GM12875 (cell line): ENCODE measurements at regions not wholly inside any gene's neighbourhood (a gene's known extent, or its start where the extent isn't known, plus 50 kb on each side); places are given as distances from the start of the nearest gene placed in this dataset.

Experiments
- H3K4me3 ChIP-seq: one replicate; pipeline ENCODE4 v1.5.1; 2011; ENCODE audit warnings: low read depth, low read length, control low read depth
- CTCF ChIP-seq: IDR thresholded peaks from 2 replicates; pipeline ENCODE4 v1.5.1; 2011; ENCODE audit warnings: low read depth, mild to moderate bottlenecking, control low read depth, inconsistent platforms, low read length, moderate library complexity, borderline replicate concordance; ENCODE audit not compliant: insufficient read depth

GRCh38 chr11:121895919-121896318 is 220.1 kb downstream of the BLID start:
- H3K4me3 ChIP-seq, result no peak overlapping the region
- TF ChIP-seq CTCF, result no peak

GRCh38 chr11:121894581-121894980 is 221.4 kb downstream of the BLID start:
- TF ChIP-seq CTCF, result no peak
- H3K4me3 ChIP-seq, result no peak overlapping the region

GRCh38 chr11:121892863-121893262 is 223.2 kb downstream of the BLID start:
- no peak for TF ChIP-seq CTCF
- no peak overlapping the region for H3K4me3 ChIP-seq

- H3K4me3 ChIP-seq, result no peak overlapping the region
- TF ChIP-seq CTCF, result no peak
These were observed 223.8 kb downstream of the BLID start for GRCh38 chr11:121892131-121892681.

GRCh38 chr11:121890946-121891515 is 225.0 kb downstream of the BLID start:
- no peak for TF ChIP-seq CTCF
- no peak overlapping the region for H3K4me3 ChIP-seq

GRCh38 chr11:121890377-121890776 is 225.6 kb downstream of the BLID start:
- TF ChIP-seq CTCF, result no peak

GRCh38 chr11:121889931-121890330 is 226.1 kb downstream of the BLID start:
- TF ChIP-seq CTCF, result no peak
- no peak overlapping the region for H3K4me3 ChIP-seq

More at GRCh38 chr11:121890377-121890776, 225.6 kb downstream of the BLID start:
- H3K4me3 ChIP-seq, result no peak overlapping the region
